IMR-90 (cell line): ENCODE measurements at regions not wholly inside any gene's neighbourhood (a gene's known extent, or its start where the extent isn't known, plus 50 kb on each side); places are given as distances from the start of the nearest gene placed in this dataset.

Experiments used
- ATAC-seq: fragments of 200-7000 bp; cut with Tn5 transposase; 2 replicates; pipeline ENCODE4 v1.9.1; 2020; ENCODE audit warnings: low read depth, mild to moderate bottlenecking, moderate library complexity
- BruUV-seq: library from RNA; stranded (reverse); fragments of 400-500 nt; replicated peaks from 2 replicates; lab custom pipeline; 2021; lab: Mats Ljungman, UMichigan
- CTCF ChIA-PET: fragments of 300-600 bp; formaldehyde crosslinking; extraction: SDS; loops from one replicate; lab custom pipeline; 2021; ENCODE audit warnings: antibody characterized with exemption; lab: Yijun Ruan, JAX
- POLR2A ChIA-PET: fragments of 300-600 bp; sonication (Branson Sonifier 250); formaldehyde crosslinking; loops from one replicate; lab custom pipeline; 2022; ENCODE audit warnings: antibody characterized with exemption; ENCODE audit not compliant: unreplicated experiment; lab: Charles Lee
- DNase-seq: peaks from one replicate; pipeline ENCODE4 v3.0.0; 2013
- H2AFZ ChIP-seq: replicated peaks from 2 replicates; pipeline ENCODE3; 2013; ENCODE audit warnings: low read length, mild to moderate bottlenecking; ENCODE audit not compliant: poor library complexity
- H2AK5ac ChIP-seq: 2 replicates; pipeline ENCODE4 v1.6.1; 2013; ENCODE audit warnings: low read depth, low read length, inconsistent platforms
- H2AK9ac ChIP-seq: replicated peaks from 2 replicates; pipeline ENCODE3; 2013; ENCODE audit warnings: mild to moderate bottlenecking, low read depth, low read length, moderate library complexity; ENCODE audit not compliant: poor library complexity
- H2BK120ac ChIP-seq: 2 replicates; pipeline ENCODE4 v1.6.1; 2013; ENCODE audit warnings: low read depth, low read length, inconsistent platforms
- H2BK15ac ChIP-seq: 3 replicates; pipeline ENCODE4 v1.6.1; 2013; ENCODE audit warnings: low read depth, low read length, inconsistent platforms
- H2BK20ac ChIP-seq: 2 replicates; pipeline ENCODE4 v1.6.1; 2013; ENCODE audit warnings: low read depth, mild to moderate bottlenecking, inconsistent platforms, low read length, moderate library complexity
- H2BK5ac ChIP-seq: 2 replicates; pipeline ENCODE4 v1.6.1; 2013; ENCODE audit warnings: mild to moderate bottlenecking, low read depth, low read length, inconsistent platforms; ENCODE audit not compliant: poor library complexity, severe bottlenecking
- H3K14ac ChIP-seq: replicated peaks from 2 replicates; pipeline ENCODE4 v1.6.1; 2013; ENCODE audit warnings: low read depth, low read length, inconsistent platforms
- H3K18ac ChIP-seq: 2 replicates; pipeline ENCODE4 v1.6.1; 2013; ENCODE audit warnings: low read depth, low read length, control low read depth
- H3K23ac ChIP-seq: 2 replicates; pipeline ENCODE4 v1.6.1; 2013; ENCODE audit warnings: low read depth, low read length, inconsistent platforms
- H3K27ac ChIP-seq: 2 replicates; pipeline ENCODE4 v1.5.1; 2013; ENCODE audit warnings: mild to moderate bottlenecking, control low read depth, low read length; ENCODE audit not compliant: insufficient read depth
- H3K27me3 ChIP-seq: 2 replicates; pipeline ENCODE4 v1.6.1; 2013; ENCODE audit warnings: low read length; ENCODE audit not compliant: control insufficient read depth, insufficient read depth
- H3K36me3 ChIP-seq: 2 replicates; pipeline ENCODE4 v1.6.1; 2013; ENCODE audit warnings: low read length, mixed read lengths; ENCODE audit not compliant: control insufficient read depth, insufficient read depth
- H3K4ac ChIP-seq: 2 replicates; pipeline ENCODE4 v1.6.1; 2013; ENCODE audit warnings: low read depth, low read length, inconsistent platforms
- H3K4me1 ChIP-seq: 2 replicates; pipeline ENCODE4 v1.6.1; 2013; ENCODE audit warnings: low read length, mixed read lengths; ENCODE audit not compliant: control insufficient read depth, insufficient read depth
- H3K4me2 ChIP-seq: 2 replicates; pipeline ENCODE4 v1.6.1; 2013; ENCODE audit warnings: low read depth, mild to moderate bottlenecking, control low read depth, low read length, moderate library complexity
- H3K4me3 ChIP-seq: 2 replicates; pipeline ENCODE4 v1.5.1; 2013; ENCODE audit warnings: low read depth, mild to moderate bottlenecking, control low read depth, low read length, moderate library complexity; ENCODE audit not compliant: insufficient read depth
- H3K56ac ChIP-seq: 2 replicates; pipeline ENCODE4 v1.6.1; 2013; ENCODE audit warnings: low read length, inconsistent platforms; ENCODE audit not compliant: insufficient read depth; ENCODE audit errors: extremely low read depth
- H3K79me1 ChIP-seq, 2 experiments: 2 replicates each; pipeline ENCODE4 v1.6.1; 2013; ENCODE audit warnings: low read length in 2 of 2, inconsistent platforms in 1 of 2, low read depth in 1 of 2
- H3K9ac ChIP-seq: 2 replicates; pipeline ENCODE4 v1.6.1; 2013; ENCODE audit warnings: low read depth, low read length, control low read depth
- H3K9me1 ChIP-seq: 2 replicates; pipeline ENCODE4 v1.6.1; 2013; ENCODE audit warnings: low read length, inconsistent platforms; ENCODE audit not compliant: insufficient read depth
- H3K9me3 ChIP-seq: 2 replicates; pipeline ENCODE4 v1.6.1; 2013; ENCODE audit warnings: low read length; ENCODE audit not compliant: control insufficient read depth, insufficient read depth
- H4K20me1 ChIP-seq: 2 replicates; pipeline ENCODE4 v1.6.1; 2013; ENCODE audit warnings: low read length, inconsistent platforms; ENCODE audit not compliant: insufficient read depth
- H4K5ac ChIP-seq: 2 replicates; pipeline ENCODE4 v1.6.1; 2013; ENCODE audit warnings: mild to moderate bottlenecking, low read depth, low read length, control low read depth
- H4K8ac ChIP-seq, 2 experiments: 2 replicates each; pipeline ENCODE4 v1.6.1; 2013; ENCODE audit warnings: low read depth in 2 of 2, low read length in 2 of 2, control low read depth in 1 of 2, inconsistent platforms in 1 of 2
- H4K91ac ChIP-seq: 2 replicates; pipeline ENCODE4 v1.6.1; 2013; ENCODE audit warnings: low read depth, low read length, inconsistent platforms; ENCODE audit not compliant: insufficient read depth
- CEBPB ChIP-seq: IDR thresholded peaks from 2 replicates; pipeline ENCODE4 v1.6.1; 2012; ENCODE audit warnings: low read depth, low read length, improper control_type of control experiment
- CHD1 ChIP-seq: IDR thresholded peaks from 2 replicates; pipeline ENCODE4 v1.6.1; 2012; ENCODE audit warnings: low read depth, low read length, improper control_type of control experiment
- CTCF ChIP-seq: conservative IDR thresholded peaks from 2 replicates; pipeline ENCODE4 v1.5.1; 2012; ENCODE audit warnings: mild to moderate bottlenecking, low read depth, low read length, improper control_type of control experiment
- ELK1 ChIP-seq: fragments of 150-350 bp; IDR thresholded peaks from 2 replicates; pipeline ENCODE4 v1.6.1; 2016; ENCODE audit warnings: low read depth, mild to moderate bottlenecking, low read length, moderate library complexity, borderline replicate concordance
- MAZ ChIP-seq: IDR thresholded peaks from 2 replicates; pipeline ENCODE4 v1.6.1; 2012; ENCODE audit warnings: low read depth, mild to moderate bottlenecking, low read length, improper control_type of control experiment, moderate library complexity, borderline replicate concordance
- NFE2L2 ChIP-seq: fragments of 150-350 bp; IDR thresholded peaks from 2 replicates; pipeline ENCODE4 v1.6.1; 2016; ENCODE audit warnings: low read depth, mild to moderate bottlenecking, low read length
- POLR2A ChIP-seq: IDR thresholded peaks from 2 replicates; pipeline ENCODE4 v1.6.1; 2012; ENCODE audit warnings: mild to moderate bottlenecking, low read depth, low read length
- RFX5 ChIP-seq: IDR thresholded peaks from 2 replicates; pipeline ENCODE4 v1.8.0; 2012; ENCODE audit warnings: low read depth, mild to moderate bottlenecking, low read length, moderate library complexity
- SMC3 ChIP-seq: fragments of 150-350 bp; IDR thresholded peaks from 2 replicates; pipeline ENCODE4 v1.6.1; 2016; ENCODE audit warnings: low read depth, mild to moderate bottlenecking, antibody characterized with exemption, low read length, moderate library complexity
- WGBS, 2 experiments: methylation state at CpG; one replicate each; pipeline versions ENCODE4 v1.1.5 to v1.1.7; 2013; ENCODE audit warnings: missing lambda C conversion rate in 2 of 2; ENCODE audit not compliant: insufficient read length in 1 of 2; ENCODE audit errors: extremely low coverage in 2 of 2; 5-methylcytosine and 5-hydroxymethylcytosine counted together
- dilution Hi-C: fragments of 300-500 bp; cut with HindIII; formaldehyde crosslinking; loops from one replicate; pipeline ENCODE4 v1.14.3; 2018; ENCODE audit warnings: low sequenced_read_pairs; ENCODE audit not compliant: unreplicated experiment
- in situ Hi-C: fragments of 300-500 bp; cut with MboI; formaldehyde crosslinking; loops from 3 replicates; pipeline ENCODE4 v1.14.3; 2019; ENCODE audit warnings: low sequenced_read_pairs, inconsistent platforms, mixed read lengths
- intact Hi-C: fragments of 100-400 bp; cut with micrococcal nuclease; formaldehyde crosslinking; loops from 2 replicates; pipeline ENCODE4 v1.10.0; 2022

GRCh38 chr7:17131983-17132655 lies 166.3 kb upstream of the AHR start:
- Histone ChIP-seq H3K9me1 (no peaks in the 10 kb centered on the region), H3K4me3 (no peak overlapping the region), H4K8ac (no peak overlapping the region), H2BK5ac (no peak overlapping the region), H4K5ac (no peak overlapping the region), H3K4me1 (no peaks in the 10 kb centered on the region; the same call in 1 of the 2 replicates), H3K27ac (no peak overlapping the region), H3K4ac (no peak overlapping the region), H3K36me3 (no peaks in the 10 kb centered on the region), H2AFZ (no peak overlapping the region), H4K91ac (no peak overlapping the region), H3K9ac (no peak overlapping the region), H3K27me3 (no peaks in the 10 kb centered on the region), H2BK120ac (no peak overlapping the region), H2BK15ac (no peak overlapping the region), H3K23ac (no peak overlapping the region), H3K79me1 (no peaks in the 10 kb centered on the region), H3K9me3 (no peaks in the 10 kb centered on the region), H2AK5ac (no peak overlapping the region), H3K4me2 (no peak overlapping the region), H2AK9ac (no peak overlapping the region), H3K56ac (no peak overlapping the region), H3K14ac (no peak overlapping the region), H2BK20ac (no peak overlapping the region), H3K18ac (no peak overlapping the region), H4K20me1 (no peaks in the 10 kb centered on the region)
- no TSS peak for BruUV-seq
- no peak for DNase-seq
- CTCF ChIA-PET = no interaction called here
- dilution Hi-C loops = no loop called here
- no CpG with 5 or more reads among the region's 6 CpGs for WGBS, 2 experiments
- POLR2A ChIA-PET = no interaction called here
- in situ Hi-C loops = no loop called here
- intact Hi-C loops = no loop called here
- TF ChIP-seq POLR2A = no peak
- TF ChIP-seq SMC3 = no peak
- TF ChIP-seq CEBPB = no peak
- TF ChIP-seq CTCF = no peak
- no peak for TF ChIP-seq CHD1
- TF ChIP-seq MAZ = no peak
- TF ChIP-seq RFX5 = no peak
- TF ChIP-seq NFE2L2 = no peak
- no peak for TF ChIP-seq ELK1
- ATAC-seq = no peak
